Calu3 (cell line): ENCODE measurements at regions not wholly inside any gene's neighbourhood (a gene's known extent, or its start where the extent isn't known, plus 50 kb on each side); places are given as distances from the start of the nearest gene placed in this dataset.

Source experiments
- BruUV-seq: library from RNA; stranded (reverse); fragments of 400-500 nt; replicated peaks from 2 replicates; lab custom pipeline; 2021; lab: Mats Ljungman, UMichigan
- CTCF ChIA-PET: fragments of 300-600 bp; sonication (Branson Sonifier 250); formaldehyde crosslinking; loops from one replicate; lab custom pipeline; 2022; ENCODE audit warnings: antibody characterized with exemption; lab: Charles Lee
- DNase-seq: peaks from one replicate; pipeline ENCODE4 v3.0.0; 2022
- H3K27ac Mint-ChIP-seq: one replicate; pipeline ENCODE4 v1.8.0; 2022; ENCODE audit warnings: mixed read lengths; ENCODE audit not compliant: unreplicated experiment
- H3K27me3 Mint-ChIP-seq: one replicate; pipeline ENCODE4 v1.8.0; 2022; ENCODE audit warnings: mixed read lengths; ENCODE audit not compliant: unreplicated experiment
- H3K36me3 Mint-ChIP-seq: one replicate; pipeline ENCODE4 v1.8.0; 2022; ENCODE audit warnings: mild to moderate bottlenecking, moderate library complexity, mixed read lengths; ENCODE audit not compliant: insufficient read depth, unreplicated experiment
- H3K4me1 Mint-ChIP-seq: one replicate; pipeline ENCODE4 v1.8.0; 2022; ENCODE audit warnings: mild to moderate bottlenecking, low read depth, mixed read lengths; ENCODE audit not compliant: unreplicated experiment
- H3K4me3 Mint-ChIP-seq: one replicate; pipeline ENCODE4 v1.8.0; 2022; ENCODE audit warnings: mild to moderate bottlenecking, low read depth, moderate library complexity, mixed read lengths; ENCODE audit not compliant: unreplicated experiment
- H3K9me3 Mint-ChIP-seq: one replicate; pipeline ENCODE4 v1.8.0; 2022; ENCODE audit warnings: low read depth, mixed read lengths; ENCODE audit not compliant: unreplicated experiment
- intact Hi-C: fragments of 100-400 bp; cut with micrococcal nuclease; formaldehyde crosslinking; loops from one replicate; pipeline ENCODE4 v1.10.0; 2022; ENCODE audit not compliant: unreplicated experiment
- TF ChIP-seq, protein P1 (sequence below): fragments of 200-600 bp; IDR thresholded peaks from one replicate; pipeline ENCODE4 v1.8.0; 2022; ENCODE audit warnings: antibody characterized with exemption; ENCODE audit not compliant: unreplicated experiment

DNA sequence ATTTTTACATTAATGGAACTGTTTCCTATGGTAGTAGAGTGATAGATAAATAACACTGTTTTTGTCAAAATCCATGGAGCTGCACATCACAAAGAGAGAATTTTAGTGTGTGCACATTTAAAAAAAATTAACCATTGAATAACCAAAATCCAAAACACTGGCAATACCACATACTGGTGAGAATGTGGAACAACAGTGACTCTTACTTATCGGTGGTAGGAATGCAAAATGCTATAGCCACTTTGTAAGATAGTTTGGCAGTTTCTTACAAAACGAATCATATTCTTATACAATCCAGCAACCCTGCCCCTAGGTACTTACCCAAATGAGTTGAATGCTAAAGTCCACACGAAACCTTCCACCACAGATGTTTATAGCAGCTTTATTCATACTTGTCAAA is 229.6 kb upstream of the GPR101 start:
- peaks cover 21% of the 10 kb centered on the region for H3K9me3 Mint-ChIP-seq
- no TSS peak for BruUV-seq

DNA sequence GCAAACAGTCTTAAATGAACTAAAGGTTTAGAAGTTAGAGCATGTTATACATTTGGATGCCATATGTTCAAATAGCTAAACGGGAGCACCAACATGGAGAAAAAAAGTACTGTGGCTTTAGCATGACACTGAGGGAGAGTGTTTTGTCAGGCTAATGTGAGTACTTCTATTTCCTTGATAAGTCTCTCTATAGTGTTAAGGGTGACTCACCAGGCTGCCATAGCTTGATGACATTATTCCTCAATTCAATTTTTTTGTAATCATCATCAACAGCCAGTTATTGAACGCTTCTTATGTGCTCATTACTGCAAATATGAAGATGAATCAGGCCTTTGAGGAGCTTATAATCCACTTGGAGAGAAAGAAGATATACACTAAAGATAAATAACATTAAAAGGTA is 211.4 kb upstream of the GPR101 start:
- BruUV-seq = no TSS peak
- intact Hi-C loops = no loop called here
- CTCF ChIA-PET = no interaction called here
- DNase-seq = no peak
- TF ChIP-seq, protein P1, sequence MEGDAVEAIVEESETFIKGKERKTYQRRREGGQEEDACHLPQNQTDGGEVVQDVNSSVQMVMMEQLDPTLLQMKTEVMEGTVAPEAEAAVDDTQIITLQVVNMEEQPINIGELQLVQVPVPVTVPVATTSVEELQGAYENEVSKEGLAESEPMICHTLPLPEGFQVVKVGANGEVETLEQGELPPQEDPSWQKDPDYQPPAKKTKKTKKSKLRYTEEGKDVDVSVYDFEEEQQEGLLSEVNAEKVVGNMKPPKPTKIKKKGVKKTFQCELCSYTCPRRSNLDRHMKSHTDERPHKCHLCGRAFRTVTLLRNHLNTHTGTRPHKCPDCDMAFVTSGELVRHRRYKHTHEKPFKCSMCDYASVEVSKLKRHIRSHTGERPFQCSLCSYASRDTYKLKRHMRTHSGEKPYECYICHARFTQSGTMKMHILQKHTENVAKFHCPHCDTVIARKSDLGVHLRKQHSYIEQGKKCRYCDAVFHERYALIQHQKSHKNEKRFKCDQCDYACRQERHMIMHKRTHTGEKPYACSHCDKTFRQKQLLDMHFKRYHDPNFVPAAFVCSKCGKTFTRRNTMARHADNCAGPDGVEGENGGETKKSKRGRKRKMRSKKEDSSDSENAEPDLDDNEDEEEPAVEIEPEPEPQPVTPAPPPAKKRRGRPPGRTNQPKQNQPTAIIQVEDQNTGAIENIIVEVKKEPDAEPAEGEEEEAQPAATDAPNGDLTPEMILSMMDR = no peak
- Mint-ChIP-seq H3K9me3 (peaks cover 3% of the 10 kb centered on the region), H3K27ac (no peak overlapping the region), H3K4me1 (no peaks in the 10 kb centered on the region), H3K36me3 (no peaks in the 10 kb centered on the region), H3K4me3 (no peak overlapping the region), H3K27me3 (no peaks in the 10 kb centered on the region)

More for the DNA sequence above, 229.6 kb upstream of the GPR101 start:
- intact Hi-C loops = no loop called here
- no peak overlapping the region for H3K4me3 Mint-ChIP-seq
- H3K4me1 Mint-ChIP-seq = no peaks in the 10 kb centered on the region
- DNase-seq = no peak
- TF ChIP-seq, protein P1 = no peak
- H3K27ac Mint-ChIP-seq = no peak overlapping the region
- H3K27me3 Mint-ChIP-seq = no peaks in the 10 kb centered on the region
- no peaks in the 10 kb centered on the region for H3K36me3 Mint-ChIP-seq
- CTCF ChIA-PET = no interaction called here

DNA sequence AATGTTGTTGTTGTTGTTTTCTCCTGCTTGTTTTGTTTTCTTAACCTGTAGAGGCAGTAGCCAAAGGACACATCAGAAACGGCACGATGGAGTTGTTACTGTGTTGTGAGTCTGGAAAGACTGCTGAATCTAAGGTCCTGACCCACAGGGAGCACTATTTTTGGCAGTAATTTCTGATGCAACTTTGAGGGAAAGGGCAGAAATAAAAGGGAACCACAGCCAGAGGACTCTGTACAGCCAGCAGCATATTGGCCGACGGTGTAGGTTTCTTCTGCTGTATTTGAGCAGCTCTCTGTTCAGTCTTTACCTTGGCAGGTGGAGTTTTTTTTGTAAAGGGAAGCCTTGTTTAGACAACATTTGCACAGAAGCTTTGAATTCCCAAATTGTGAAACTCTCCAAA is 203.0 kb upstream of the GPR101 start:
- H3K36me3 Mint-ChIP-seq = no peaks in the 10 kb centered on the region
- H3K4me3 Mint-ChIP-seq = no peak overlapping the region
- CTCF ChIA-PET = no interaction called here
- no peak for DNase-seq
- no peaks in the 10 kb centered on the region for H3K27me3 Mint-ChIP-seq
- H3K4me1 Mint-ChIP-seq = no peaks in the 10 kb centered on the region
- intact Hi-C loops = no loop called here
- H3K27ac Mint-ChIP-seq = no peak overlapping the region
- TF ChIP-seq, protein P1 = no peak
- BruUV-seq = no TSS peak
- peaks cover 9% of the 10 kb centered on the region for H3K9me3 Mint-ChIP-seq

DNA sequence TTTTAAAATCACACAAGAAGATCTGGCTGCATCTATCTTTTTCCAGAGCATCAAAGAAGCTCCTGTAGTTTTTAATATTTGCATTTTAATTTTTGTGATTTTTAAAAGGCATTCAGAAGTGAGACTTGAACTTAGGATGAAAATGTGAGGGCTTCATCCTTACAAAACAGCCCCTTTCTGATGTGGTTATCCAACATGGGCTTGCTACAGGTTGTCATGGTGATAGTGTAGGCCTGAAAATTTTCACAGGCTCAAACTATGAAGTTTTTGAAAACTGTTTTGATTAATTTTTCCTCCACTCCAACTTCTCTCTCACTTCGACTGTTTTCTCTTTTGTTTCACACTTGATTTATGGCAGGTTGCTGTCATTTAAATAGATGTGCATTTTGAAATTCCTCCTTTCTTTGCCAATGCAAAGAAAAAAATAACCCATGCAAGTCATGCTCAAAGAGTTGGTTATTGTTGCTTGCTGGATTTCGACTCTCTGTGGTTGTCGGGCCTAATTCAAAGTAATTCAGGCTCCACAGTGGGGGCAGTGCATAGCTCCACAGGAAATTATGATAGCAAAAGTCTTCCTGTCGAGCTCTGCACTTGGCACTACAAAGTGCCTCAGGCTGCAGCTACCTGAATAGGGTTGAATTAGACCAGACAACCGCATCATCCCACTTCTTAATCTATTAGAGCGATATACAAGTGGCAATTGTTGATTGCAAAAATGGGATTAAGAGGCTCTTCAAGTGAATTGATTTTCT is 201.0 kb upstream of the GPR101 start:
- BruUV-seq = no TSS peak
- TF ChIP-seq, protein P1 = no peak
- Mint-ChIP-seq H3K4me1 (no peaks in the 10 kb centered on the region), H3K4me3 (no peak overlapping the region), H3K36me3 (no peaks in the 10 kb centered on the region), H3K27me3 (no peaks in the 10 kb centered on the region), H3K9me3 (peaks cover 9% of the 10 kb centered on the region), H3K27ac (no peak overlapping the region)
- intact Hi-C loops = no loop called here
- no peak for DNase-seq
- CTCF ChIA-PET = no interaction called here
